Lower leg skin (tissue), 3 donors: ENCODE measurements at regions not wholly inside any gene's neighbourhood (a gene's known extent, or its start where the extent isn't known, plus 50 kb on each side); places are given as distances from the start of the nearest gene placed in this dataset.

Source experiments
- POLR2A ChIP-seq, 2 donors: fragments of 450-650 bp; IDR thresholded peaks; one replicate each; pipeline ENCODE4 v1.6.1; 2016 to 2017; ENCODE audit warnings: antibody characterized with exemption in 2 of 2, mild to moderate bottlenecking in 1 of 2, moderate library complexity in 1 of 2
- TF ChIP-seq, protein P1 (sequence below), 3 donors: fragments of 450-650 bp; IDR thresholded peaks; one replicate each; pipeline ENCODE4 v1.5.1; 2016; ENCODE audit warnings: antibody characterized with exemption in 3 of 3, mild to moderate bottlenecking in 3 of 3, moderate library complexity in 2 of 3

DNA sequence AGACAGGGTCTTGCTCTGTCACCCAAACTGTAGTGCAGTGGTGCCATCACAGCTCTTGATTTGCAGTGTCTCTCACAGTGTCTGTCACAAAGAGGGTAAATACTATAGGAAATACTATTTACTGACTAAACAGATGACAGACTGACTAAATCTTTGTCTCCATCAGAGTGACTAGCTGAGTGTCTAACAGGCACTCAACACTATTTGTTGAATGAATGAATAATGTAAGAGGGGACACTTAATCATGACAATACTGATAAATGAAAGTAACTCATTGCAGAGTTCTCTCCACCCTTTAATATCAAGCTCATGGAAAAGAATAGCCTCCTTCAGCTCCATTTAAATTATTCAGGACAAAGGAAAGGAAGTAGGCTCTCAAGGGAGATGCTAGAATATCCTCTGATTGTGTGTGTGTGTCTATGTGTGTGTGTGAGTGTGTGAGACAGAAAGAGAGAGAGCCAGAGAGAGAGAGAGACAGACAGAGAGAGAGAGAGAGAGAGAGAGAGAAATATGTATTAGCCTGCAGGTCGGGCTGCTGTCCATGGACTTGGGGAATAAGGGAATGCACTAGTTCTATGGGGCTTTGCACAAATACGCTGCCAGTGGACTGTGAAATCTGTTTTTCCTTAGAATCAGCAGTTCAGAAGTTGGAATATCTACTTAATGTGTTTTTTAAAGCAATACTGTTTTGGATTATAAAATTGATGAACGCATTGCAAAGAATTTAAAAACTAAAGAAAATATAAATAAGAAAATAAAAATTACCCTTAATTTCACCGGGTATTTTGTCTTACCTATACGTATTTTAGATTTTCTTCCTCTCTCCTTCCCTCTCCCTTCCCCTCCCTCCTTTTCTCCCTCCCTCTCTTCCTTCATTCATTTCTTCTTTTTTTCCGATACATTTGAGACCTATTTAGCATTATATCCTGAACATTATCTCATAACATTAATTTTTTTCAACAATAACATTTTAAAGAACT is 132.9 kb upstream of the LRIG1 start:
- TF ChIP-seq, protein P1, sequence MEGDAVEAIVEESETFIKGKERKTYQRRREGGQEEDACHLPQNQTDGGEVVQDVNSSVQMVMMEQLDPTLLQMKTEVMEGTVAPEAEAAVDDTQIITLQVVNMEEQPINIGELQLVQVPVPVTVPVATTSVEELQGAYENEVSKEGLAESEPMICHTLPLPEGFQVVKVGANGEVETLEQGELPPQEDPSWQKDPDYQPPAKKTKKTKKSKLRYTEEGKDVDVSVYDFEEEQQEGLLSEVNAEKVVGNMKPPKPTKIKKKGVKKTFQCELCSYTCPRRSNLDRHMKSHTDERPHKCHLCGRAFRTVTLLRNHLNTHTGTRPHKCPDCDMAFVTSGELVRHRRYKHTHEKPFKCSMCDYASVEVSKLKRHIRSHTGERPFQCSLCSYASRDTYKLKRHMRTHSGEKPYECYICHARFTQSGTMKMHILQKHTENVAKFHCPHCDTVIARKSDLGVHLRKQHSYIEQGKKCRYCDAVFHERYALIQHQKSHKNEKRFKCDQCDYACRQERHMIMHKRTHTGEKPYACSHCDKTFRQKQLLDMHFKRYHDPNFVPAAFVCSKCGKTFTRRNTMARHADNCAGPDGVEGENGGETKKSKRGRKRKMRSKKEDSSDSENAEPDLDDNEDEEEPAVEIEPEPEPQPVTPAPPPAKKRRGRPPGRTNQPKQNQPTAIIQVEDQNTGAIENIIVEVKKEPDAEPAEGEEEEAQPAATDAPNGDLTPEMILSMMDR (IDR thresholded peaks at IDR 0.05), result no peak
- TF ChIP-seq POLR2A (IDR thresholded peaks at IDR 0.05), result no peak
